GM20000 (cell line): ENCODE measurements at regions not wholly inside any gene's neighbourhood (a gene's known extent, or its start where the extent isn't known, plus 50 kb on each side); places are given as distances from the start of the nearest gene placed in this dataset.

Experiments
- DNase-seq: peaks from one replicate; pipeline ENCODE4 v3.0.0; 2012; ENCODE audit warnings: low spot score
- TF ChIP-seq, protein P1 (sequence below): IDR thresholded peaks from 2 replicates; pipeline ENCODE4 v1.5.1; 2012; ENCODE audit warnings: mild to moderate bottlenecking, control low read depth; ENCODE audit errors: extremely low read depth, missing control alignments

- no peak for DNase-seq
- TF ChIP-seq, protein P1, sequence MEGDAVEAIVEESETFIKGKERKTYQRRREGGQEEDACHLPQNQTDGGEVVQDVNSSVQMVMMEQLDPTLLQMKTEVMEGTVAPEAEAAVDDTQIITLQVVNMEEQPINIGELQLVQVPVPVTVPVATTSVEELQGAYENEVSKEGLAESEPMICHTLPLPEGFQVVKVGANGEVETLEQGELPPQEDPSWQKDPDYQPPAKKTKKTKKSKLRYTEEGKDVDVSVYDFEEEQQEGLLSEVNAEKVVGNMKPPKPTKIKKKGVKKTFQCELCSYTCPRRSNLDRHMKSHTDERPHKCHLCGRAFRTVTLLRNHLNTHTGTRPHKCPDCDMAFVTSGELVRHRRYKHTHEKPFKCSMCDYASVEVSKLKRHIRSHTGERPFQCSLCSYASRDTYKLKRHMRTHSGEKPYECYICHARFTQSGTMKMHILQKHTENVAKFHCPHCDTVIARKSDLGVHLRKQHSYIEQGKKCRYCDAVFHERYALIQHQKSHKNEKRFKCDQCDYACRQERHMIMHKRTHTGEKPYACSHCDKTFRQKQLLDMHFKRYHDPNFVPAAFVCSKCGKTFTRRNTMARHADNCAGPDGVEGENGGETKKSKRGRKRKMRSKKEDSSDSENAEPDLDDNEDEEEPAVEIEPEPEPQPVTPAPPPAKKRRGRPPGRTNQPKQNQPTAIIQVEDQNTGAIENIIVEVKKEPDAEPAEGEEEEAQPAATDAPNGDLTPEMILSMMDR, result no peak
Measured at GRCh38 chr17:70332356-70333210, 163.3 kb downstream of the KCNJ2 start.

DNA sequence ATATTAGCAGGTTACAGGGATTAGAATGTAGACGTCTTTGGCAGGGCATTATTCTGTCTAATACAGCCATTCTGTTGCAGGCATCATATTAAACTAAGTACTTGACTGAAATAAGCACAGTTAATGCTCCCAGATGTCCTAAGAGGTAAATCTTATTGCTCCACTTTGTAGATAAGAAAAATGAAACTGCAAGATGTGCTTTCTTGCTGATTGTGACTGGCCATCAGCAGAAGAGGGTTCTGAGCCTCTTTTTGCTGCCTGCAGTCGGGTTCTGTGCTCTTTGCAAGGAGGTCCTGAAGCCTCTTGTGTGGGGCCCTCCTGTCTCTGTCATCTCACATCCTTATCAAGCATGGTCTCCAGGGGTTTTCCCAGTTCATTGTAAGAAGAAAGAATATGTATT, 167.1 kb downstream of the KCNJ2 start:
- DNase-seq, result no peak
- TF ChIP-seq, protein P1, result no peak

DNA sequence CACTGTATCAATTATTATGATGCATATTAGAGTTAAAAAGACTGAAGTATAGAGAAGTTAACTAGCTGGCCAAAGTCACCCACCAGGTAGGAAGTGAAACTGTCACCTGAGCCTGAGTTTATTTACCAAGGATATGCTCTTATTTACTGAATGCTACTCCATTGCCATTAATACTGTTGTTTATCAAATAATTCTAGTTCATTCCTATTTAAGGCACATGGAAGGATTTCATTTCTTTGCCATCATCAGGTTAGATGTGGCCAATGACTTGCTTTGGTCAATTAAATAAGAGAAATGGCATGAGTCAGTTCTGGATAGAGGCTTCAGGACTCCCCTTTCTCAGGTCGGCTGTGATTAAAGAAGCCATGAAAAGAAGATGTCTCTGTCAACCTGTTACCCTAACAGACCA, 169.6 kb downstream of the KCNJ2 start:
- DNase-seq, result no peak
- TF ChIP-seq, protein P1, result no peak

DNA sequence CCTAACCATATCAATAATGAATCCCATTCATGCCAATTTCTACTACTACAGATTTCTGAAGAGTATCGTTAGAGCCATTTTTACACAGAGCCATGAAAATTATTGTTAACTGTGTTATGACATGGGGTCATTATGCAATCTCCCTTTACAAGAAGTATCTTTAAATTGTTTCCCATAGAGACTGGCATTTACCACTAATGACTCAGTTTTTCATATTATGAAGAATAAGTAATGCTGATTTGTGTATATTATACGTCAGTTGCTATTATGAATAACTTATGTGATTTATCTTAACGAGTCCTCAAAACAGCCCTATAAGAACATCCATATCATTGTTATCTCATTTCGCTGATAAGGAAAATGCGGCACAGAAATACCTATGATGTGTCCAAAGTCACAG, 173.8 kb downstream of the KCNJ2 start:
- DNase-seq, result no peak
- TF ChIP-seq, protein P1, result no peak

GRCh38 chr17:70344386-70345060, 175.2 kb downstream of the KCNJ2 start:
- TF ChIP-seq, protein P1, result no peak
- DNase-seq, result peak; percentile 11

DNA sequence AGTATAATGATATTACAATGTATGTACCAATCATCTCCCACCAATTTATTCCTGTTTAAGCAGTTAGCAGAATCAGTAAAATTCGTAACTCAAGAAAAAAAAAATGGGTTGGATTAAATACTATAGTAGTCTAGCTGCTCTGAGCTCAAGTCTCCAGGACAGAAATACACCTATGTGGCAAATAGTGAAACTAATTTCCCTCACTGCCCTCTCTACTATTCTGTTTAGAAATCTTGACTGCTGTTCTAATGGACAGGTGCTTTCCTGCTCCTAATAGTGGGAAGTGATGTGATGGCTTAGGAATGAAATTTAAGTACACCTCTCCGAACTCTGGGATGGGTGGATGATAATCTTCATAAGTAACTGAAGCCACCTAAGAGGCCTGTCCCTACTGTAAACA, 175.7 kb downstream of the KCNJ2 start:
- TF ChIP-seq, protein P1, result no peak
- DNase-seq, result no peak

- no peak for DNase-seq
- TF ChIP-seq, protein P1, result no peak
Measured at GRCh38 chr17:70352834-70353233, 183.5 kb downstream of the KCNJ2 start.
